Right atrium auricular region (tissue), 2 donors: ENCODE measurements at regions not wholly inside any gene's neighbourhood (a gene's known extent, or its start where the extent isn't known, plus 50 kb on each side); places are given as distances from the start of the nearest gene placed in this dataset.

Source experiments
- DNase-seq: peaks from one replicate; pipeline ENCODE4 v3.0.0-alpha.2; 2019; ENCODE audit warnings: low spot score
- H3K27ac ChIP-seq, 2 donors: fragments of 200-600 bp; sonication (generic); 1 replicate in 1 of 2; 2 replicates in 1 of 2; pipeline ENCODE4 v1.5.1; 2016 to 2019
- H3K27me3 ChIP-seq, 2 donors: fragments of 200-600 bp; sonication (generic); one replicate each; pipeline versions ENCODE4 v1.5.1 to v1.6.0; 2017 to 2019
- H3K36me3 ChIP-seq: fragments of 200-600 bp; sonication (generic); one replicate; pipeline ENCODE4 v1.5.1; 2016
- H3K4me1 ChIP-seq, 2 donors: fragments of 200-600 bp; sonication (generic); one replicate each; pipeline versions ENCODE4 v1.5.1 to v1.6.0; 2017 to 2019
- H3K4me3 ChIP-seq, 2 donors: fragments of 200-600 bp; sonication (generic); 1 replicate in 1 of 2; 2 replicates in 1 of 2; pipeline ENCODE4 v1.5.1; 2017 to 2019; ENCODE audit warnings: mild to moderate bottlenecking in 1 of 2, moderate library complexity in 1 of 2
- H3K9me3 ChIP-seq, 2 donors: fragments of 200-600 bp; sonication (generic); one replicate each; pipeline ENCODE4 v1.5.1; 2019
- CTCF ChIP-seq, 2 donors: fragments of 200-600 bp; sonication (generic); IDR thresholded peaks; one replicate each; pipeline ENCODE4 v1.5.1; 2019; ENCODE audit warnings: antibody characterized with exemption in 2 of 2

- no peak for DNase-seq
- no peaks in the 10 kb centered on the region for H3K36me3 ChIP-seq
- no peak overlapping the region for H3K27ac ChIP-seq
- no peaks in the 10 kb centered on the region for H3K4me1 ChIP-seq
- H3K9me3 ChIP-seq, result peaks cover 0 to under 1% of the 10 kb centered on the region in 2 donors
- H3K4me3 ChIP-seq, result no peak overlapping the region
- TF ChIP-seq CTCF (IDR thresholded peaks at IDR 0.05), result no peak
- H3K27me3 ChIP-seq, result no peaks in the 10 kb centered on the region
Observed at GRCh38 chr10:128469515-128469914, 343.3 kb upstream of the MKI67 start.

GRCh38 chr10:128470321-128470965 lies 344.2 kb upstream of the MKI67 start:
- H3K4me1 ChIP-seq, result no peaks in the 10 kb centered on the region
- TF ChIP-seq CTCF (IDR thresholded peaks at IDR 0.05), result no peak
- no peak overlapping the region for H3K27ac ChIP-seq
- DNase-seq, result no peak
- no peak overlapping the region for H3K4me3 ChIP-seq
- H3K9me3 ChIP-seq, result no peaks in the 10 kb centered on the region
- H3K27me3 ChIP-seq, result no peaks in the 10 kb centered on the region
- H3K36me3 ChIP-seq, result no peaks in the 10 kb centered on the region

GRCh38 chr10:128471151-128471550 lies 344.9 kb upstream of the MKI67 start:
- no peak overlapping the region for H3K27ac ChIP-seq
- no peak for DNase-seq
- no peaks in the 10 kb centered on the region for H3K27me3 ChIP-seq
- no peaks in the 10 kb centered on the region for H3K9me3 ChIP-seq
- no peak overlapping the region for H3K4me3 ChIP-seq
- no peaks in the 10 kb centered on the region for H3K36me3 ChIP-seq
- H3K4me1 ChIP-seq, result no peaks in the 10 kb centered on the region
- no peak for TF ChIP-seq CTCF (IDR thresholded peaks at IDR 0.05)

GRCh38 chr10:128472196-128472595 lies 346.0 kb upstream of the MKI67 start:
- Histone ChIP-seq H3K27ac (no peak overlapping the region), H3K27me3 (no peaks in the 10 kb centered on the region), H3K36me3 (no peaks in the 10 kb centered on the region), H3K4me1 (no peaks in the 10 kb centered on the region), H3K4me3 (no peak overlapping the region), H3K9me3 (no peaks in the 10 kb centered on the region)
- TF ChIP-seq CTCF (IDR thresholded peaks at IDR 0.05), result no peak
- DNase-seq, result no peak

- H3K4me3 ChIP-seq, result no peak overlapping the region
- H3K27me3 ChIP-seq, result no peaks in the 10 kb centered on the region
- no peaks in the 10 kb centered on the region for H3K9me3 ChIP-seq
- H3K27ac ChIP-seq, result no peak overlapping the region
- DNase-seq, result no peak
- H3K4me1 ChIP-seq, result no peaks in the 10 kb centered on the region
- no peak for TF ChIP-seq CTCF (IDR thresholded peaks at IDR 0.05)
- no peaks in the 10 kb centered on the region for H3K36me3 ChIP-seq
Observed at GRCh38 chr10:128473396-128473795, 347.2 kb upstream of the MKI67 start.

GRCh38 chr10:128473911-128474310 lies 347.7 kb upstream of the MKI67 start:
- H3K4me3 ChIP-seq, result no peak overlapping the region
- H3K4me1 ChIP-seq, result no peaks in the 10 kb centered on the region
- no peak overlapping the region for H3K27ac ChIP-seq
- no peaks in the 10 kb centered on the region for H3K27me3 ChIP-seq
- H3K9me3 ChIP-seq, result no peaks in the 10 kb centered on the region
- no peak for DNase-seq
- H3K36me3 ChIP-seq, result no peaks in the 10 kb centered on the region
- TF ChIP-seq CTCF (IDR thresholded peaks at IDR 0.05), result no peak
